ENCODE measurements at regions not wholly inside any gene's neighbourhood (a gene's known extent, or its start where the extent isn't known, plus 50 kb on each side); places are given as distances from the start of the nearest gene placed in this dataset.

- DNase-seq = no peak
Measured at GRCh38 chr13:33472446-33472845, 186.9 kb upstream of the STARD13 start.

GRCh38 chr13:33479105-33479504 is 193.6 kb upstream of the STARD13 start:
- DNase-seq = no peak

GRCh38 chr13:33480561-33480960 is 195.0 kb upstream of the STARD13 start:
- DNase-seq = no peak

- DNase-seq = no peak
Measured at GRCh38 chr13:33483471-33483870, 197.9 kb upstream of the STARD13 start.

- no peak for DNase-seq
Measured at GRCh38 chr13:33485247-33485646, 199.7 kb upstream of the STARD13 start.

- DNase-seq = peak; percentile 60 to 79
Measured at GRCh38 chr13:33487575-33488243, 202.2 kb upstream of the STARD13 start.

- no peak for DNase-seq
Measured at GRCh38 chr13:33489563-33489962, 204.0 kb upstream of the STARD13 start.

- no peak for DNase-seq
Measured at GRCh38 chr13:33490461-33491327, 205.1 kb upstream of the STARD13 start.

- DNase-seq = no peak
Measured at GRCh38 chr13:33493672-33494365, 208.3 kb upstream of the STARD13 start.

GRCh38 chr13:33494596-33495204 is 209.1 kb upstream of the STARD13 start:
- no peak for DNase-seq

- DNase-seq = no peak
Measured at GRCh38 chr13:33496336-33496735, 210.8 kb upstream of the STARD13 start.

GRCh38 chr13:33497146-33497845 is 211.7 kb upstream of the STARD13 start:
- no peak for DNase-seq

- DNase-seq = no peak
Measured at GRCh38 chr13:33508060-33508459, 222.5 kb upstream of the STARD13 start.

GRCh38 chr13:33509642-33510229 is 224.2 kb upstream of the STARD13 start:
- DNase-seq = peak; percentile 55 to 58

GRCh38 chr13:33510350-33510970 is 224.9 kb upstream of the STARD13 start:
- no peak for DNase-seq

GRCh38 chr13:33512880-33513554 is 227.5 kb upstream of the STARD13 start:
- no peak for DNase-seq

GRCh38 chr13:33514362-33514761 is 228.8 kb upstream of the STARD13 start:
- DNase-seq = no peak

GRCh38 chr13:33515146-33515545 is 229.6 kb upstream of the STARD13 start:
- no peak for DNase-seq

- no peak for DNase-seq
Measured at GRCh38 chr13:33518452-33518851, 232.9 kb upstream of the STARD13 start.

GRCh38 chr13:33519561-33520467 is 234.3 kb upstream of the STARD13 start:
- no peak for DNase-seq
